H1 (cell line): ENCODE measurements at regions not wholly inside any gene's neighbourhood (a gene's known extent, or its start where the extent isn't known, plus 50 kb on each side); places are given as distances from the start of the nearest gene placed in this dataset.

Experiments
- CEBPB ChIP-seq: IDR thresholded peaks from 2 replicates; pipeline ENCODE4 v1.6.1; 2012; ENCODE audit warnings: low read depth, low read length
- MAFK ChIP-seq: IDR thresholded peaks from 2 replicates; pipeline ENCODE4 v1.6.1; 2012; ENCODE audit warnings: low read depth, mild to moderate bottlenecking, improper control_type of control experiment, low read length
- TAF7 ChIP-seq: optimal IDR thresholded peaks from 2 replicates; pipeline ENCODE3; 2011; ENCODE audit warnings: low read depth, mild to moderate bottlenecking, inconsistent platforms, low read length, moderate library complexity, borderline replicate concordance
- ZNF274 ChIP-seq: IDR thresholded peaks from 2 replicates; pipeline ENCODE4 v1.7.0; 2012; ENCODE audit warnings: low read length, borderline replicate concordance; ENCODE audit errors: extremely low read depth
- TF ChIP-seq, protein P1 (sequence below): fragments of 300-600 bp; sonication (generic); IDR thresholded peaks from 2 replicates; pipeline ENCODE4 v1.7.1; 2012; ENCODE audit warnings: low read length, moderate library complexity, mild to moderate bottlenecking, inconsistent platforms; ENCODE audit not compliant: insufficient replicate concordance

GRCh38 chr17:17406225-17406624 is 70.6 kb upstream of the MED9 start (continued):
- TF ChIP-seq TAF7 (no peak), CEBPB (no peak), ZNF274 (no peak), MAFK (no peak)
- TF ChIP-seq, protein P1, sequence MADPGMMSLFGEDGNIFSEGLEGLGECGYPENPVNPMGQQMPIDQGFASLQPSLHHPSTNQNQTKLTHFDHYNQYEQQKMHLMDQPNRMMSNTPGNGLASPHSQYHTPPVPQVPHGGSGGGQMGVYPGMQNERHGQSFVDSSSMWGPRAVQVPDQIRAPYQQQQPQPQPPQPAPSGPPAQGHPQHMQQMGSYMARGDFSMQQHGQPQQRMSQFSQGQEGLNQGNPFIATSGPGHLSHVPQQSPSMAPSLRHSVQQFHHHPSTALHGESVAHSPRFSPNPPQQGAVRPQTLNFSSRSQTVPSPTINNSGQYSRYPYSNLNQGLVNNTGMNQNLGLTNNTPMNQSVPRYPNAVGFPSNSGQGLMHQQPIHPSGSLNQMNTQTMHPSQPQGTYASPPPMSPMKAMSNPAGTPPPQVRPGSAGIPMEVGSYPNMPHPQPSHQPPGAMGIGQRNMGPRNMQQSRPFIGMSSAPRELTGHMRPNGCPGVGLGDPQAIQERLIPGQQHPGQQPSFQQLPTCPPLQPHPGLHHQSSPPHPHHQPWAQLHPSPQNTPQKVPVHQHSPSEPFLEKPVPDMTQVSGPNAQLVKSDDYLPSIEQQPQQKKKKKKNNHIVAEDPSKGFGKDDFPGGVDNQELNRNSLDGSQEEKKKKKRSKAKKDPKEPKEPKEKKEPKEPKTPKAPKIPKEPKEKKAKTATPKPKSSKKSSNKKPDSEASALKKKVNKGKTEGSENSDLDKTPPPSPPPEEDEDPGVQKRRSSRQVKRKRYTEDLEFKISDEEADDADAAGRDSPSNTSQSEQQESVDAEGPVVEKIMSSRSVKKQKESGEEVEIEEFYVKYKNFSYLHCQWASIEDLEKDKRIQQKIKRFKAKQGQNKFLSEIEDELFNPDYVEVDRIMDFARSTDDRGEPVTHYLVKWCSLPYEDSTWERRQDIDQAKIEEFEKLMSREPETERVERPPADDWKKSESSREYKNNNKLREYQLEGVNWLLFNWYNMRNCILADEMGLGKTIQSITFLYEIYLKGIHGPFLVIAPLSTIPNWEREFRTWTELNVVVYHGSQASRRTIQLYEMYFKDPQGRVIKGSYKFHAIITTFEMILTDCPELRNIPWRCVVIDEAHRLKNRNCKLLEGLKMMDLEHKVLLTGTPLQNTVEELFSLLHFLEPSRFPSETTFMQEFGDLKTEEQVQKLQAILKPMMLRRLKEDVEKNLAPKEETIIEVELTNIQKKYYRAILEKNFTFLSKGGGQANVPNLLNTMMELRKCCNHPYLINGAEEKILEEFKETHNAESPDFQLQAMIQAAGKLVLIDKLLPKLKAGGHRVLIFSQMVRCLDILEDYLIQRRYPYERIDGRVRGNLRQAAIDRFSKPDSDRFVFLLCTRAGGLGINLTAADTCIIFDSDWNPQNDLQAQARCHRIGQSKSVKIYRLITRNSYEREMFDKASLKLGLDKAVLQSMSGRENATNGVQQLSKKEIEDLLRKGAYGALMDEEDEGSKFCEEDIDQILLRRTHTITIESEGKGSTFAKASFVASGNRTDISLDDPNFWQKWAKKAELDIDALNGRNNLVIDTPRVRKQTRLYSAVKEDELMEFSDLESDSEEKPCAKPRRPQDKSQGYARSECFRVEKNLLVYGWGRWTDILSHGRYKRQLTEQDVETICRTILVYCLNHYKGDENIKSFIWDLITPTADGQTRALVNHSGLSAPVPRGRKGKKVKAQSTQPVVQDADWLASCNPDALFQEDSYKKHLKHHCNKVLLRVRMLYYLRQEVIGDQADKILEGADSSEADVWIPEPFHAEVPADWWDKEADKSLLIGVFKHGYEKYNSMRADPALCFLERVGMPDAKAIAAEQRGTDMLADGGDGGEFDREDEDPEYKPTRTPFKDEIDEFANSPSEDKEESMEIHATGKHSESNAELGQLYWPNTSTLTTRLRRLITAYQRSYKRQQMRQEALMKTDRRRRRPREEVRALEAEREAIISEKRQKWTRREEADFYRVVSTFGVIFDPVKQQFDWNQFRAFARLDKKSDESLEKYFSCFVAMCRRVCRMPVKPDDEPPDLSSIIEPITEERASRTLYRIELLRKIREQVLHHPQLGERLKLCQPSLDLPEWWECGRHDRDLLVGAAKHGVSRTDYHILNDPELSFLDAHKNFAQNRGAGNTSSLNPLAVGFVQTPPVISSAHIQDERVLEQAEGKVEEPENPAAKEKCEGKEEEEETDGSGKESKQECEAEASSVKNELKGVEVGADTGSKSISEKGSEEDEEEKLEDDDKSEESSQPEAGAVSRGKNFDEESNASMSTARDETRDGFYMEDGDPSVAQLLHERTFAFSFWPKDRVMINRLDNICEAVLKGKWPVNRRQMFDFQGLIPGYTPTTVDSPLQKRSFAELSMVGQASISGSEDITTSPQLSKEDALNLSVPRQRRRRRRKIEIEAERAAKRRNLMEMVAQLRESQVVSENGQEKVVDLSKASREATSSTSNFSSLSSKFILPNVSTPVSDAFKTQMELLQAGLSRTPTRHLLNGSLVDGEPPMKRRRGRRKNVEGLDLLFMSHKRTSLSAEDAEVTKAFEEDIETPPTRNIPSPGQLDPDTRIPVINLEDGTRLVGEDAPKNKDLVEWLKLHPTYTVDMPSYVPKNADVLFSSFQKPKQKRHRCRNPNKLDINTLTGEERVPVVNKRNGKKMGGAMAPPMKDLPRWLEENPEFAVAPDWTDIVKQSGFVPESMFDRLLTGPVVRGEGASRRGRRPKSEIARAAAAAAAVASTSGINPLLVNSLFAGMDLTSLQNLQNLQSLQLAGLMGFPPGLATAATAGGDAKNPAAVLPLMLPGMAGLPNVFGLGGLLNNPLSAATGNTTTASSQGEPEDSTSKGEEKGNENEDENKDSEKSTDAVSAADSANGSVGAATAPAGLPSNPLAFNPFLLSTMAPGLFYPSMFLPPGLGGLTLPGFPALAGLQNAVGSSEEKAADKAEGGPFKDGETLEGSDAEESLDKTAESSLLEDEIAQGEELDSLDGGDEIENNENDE, result no peak
